IPS DF 4.7 (cell line): ENCODE measurements at regions not wholly inside any gene's neighbourhood (a gene's known extent, or its start where the extent isn't known, plus 50 kb on each side); places are given as distances from the start of the nearest gene placed in this dataset.
"Not testable (repeated sequence)": the region's sequence is repeated elsewhere in the genome, so short reads cannot be mapped to it uniquely, and the experiment has no call there.

ENCODE experiments used
- DNase-seq: peaks from one replicate; pipeline ENCODE4 v3.0.0-alpha.2; 2013; ENCODE audit warnings: low spot score; ENCODE audit errors: extremely low read depth

DNA sequence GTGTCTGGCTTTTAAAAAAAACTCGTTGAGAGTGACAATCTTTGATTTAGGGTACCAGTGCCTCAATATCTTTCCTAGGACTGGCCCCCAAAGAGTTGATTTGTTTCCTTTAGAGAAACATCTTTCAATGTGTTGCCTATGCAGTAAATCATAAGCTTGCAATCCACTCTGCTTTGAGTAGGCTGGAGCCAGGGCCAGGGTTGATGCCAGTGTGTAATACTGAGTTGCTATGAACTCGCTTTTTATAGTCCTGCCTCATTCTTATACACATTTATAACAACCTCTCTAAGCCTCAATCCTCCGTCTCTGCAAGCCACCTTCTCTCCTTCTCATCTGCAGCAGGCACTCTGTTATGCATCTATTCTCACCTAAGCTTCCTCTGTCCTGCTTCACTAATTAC lies 674.9 kb upstream of the POM121L12 start:
- DNase-seq: no peak

DNA sequence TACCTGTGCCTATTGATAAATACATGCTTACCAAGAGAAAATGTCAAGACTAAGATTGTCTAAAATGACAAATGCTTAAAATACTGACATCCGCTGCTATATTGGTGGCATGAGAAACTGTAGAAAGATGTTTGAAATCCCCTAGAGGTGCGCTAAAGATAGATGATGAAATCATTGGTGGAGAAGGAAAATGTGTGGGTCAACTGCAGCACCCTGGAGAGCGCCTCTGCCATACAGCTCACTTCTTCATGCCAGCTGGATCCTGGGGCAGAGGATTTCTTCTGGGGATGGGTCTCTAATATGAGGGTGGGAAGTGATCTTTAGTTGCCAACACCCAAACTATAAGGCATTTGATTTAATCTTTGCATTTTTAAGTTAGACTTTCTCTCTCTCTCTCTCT lies 680.4 kb upstream of the POM121L12 start:
- DNase-seq: peak; percentile 5

DNA sequence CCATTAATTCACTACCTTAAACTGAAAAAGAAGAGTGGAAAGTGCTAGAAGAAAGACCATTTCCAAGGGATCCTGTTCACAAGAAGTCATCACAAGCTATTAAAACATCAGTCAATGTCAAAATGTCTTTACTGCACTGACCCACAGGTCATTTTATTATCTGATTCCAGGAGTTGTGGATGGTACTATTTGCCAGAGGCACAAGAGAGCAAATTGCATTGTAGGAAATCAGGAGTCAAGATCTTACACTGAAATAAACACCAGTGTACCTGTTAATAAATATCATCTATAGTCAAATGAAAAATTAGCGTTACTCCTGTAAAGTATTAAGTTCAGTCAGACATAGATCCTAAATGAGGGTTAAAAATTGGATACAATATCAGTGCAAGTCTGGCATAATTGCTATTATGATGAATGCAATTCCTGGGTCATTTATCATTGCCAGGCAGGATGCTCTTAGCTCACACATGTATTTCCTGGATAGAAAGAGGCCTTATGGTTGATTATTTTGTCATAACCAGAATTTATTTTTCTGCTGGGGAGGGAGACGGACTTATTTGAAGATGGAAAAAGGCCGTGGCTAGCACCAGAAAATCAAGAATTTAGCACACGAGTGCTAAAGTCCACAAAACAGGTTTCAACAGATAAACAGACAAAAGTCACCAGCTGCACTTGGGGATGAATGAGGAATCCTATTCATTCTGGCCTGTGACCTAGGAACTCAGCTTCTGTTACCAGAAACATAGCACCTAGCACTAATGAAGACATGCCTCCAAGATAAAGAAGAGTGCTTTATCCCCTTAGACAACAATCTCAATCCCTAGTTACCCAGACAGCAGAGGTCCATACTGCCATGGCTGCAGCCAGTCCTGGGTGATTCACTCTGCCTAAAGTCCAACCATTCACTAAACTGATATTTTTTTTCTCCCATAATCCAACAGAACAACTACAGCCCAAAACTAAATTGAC lies 683.1 kb upstream of the POM121L12 start:
- DNase-seq: no peak

DNA sequence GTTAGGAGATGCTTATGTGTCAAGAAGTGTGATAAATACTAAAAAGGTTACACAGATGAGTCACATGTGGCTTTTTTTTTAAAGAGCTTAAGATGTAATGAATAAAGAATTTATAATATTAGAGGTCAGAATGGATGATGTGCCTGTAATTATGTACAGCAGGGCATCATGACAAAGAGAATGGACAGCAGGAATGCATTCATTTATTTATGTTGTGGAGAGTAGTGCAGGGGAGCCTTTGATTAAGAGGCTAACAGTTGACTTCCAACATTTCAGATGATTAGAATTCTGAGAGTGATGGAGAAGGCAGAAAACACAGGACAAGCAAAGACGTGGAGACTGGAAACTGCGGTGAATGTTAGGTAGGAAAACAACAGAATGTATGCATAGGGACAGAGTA lies 691.4 kb upstream of the POM121L12 start:
- no peak for DNase-seq

DNA sequence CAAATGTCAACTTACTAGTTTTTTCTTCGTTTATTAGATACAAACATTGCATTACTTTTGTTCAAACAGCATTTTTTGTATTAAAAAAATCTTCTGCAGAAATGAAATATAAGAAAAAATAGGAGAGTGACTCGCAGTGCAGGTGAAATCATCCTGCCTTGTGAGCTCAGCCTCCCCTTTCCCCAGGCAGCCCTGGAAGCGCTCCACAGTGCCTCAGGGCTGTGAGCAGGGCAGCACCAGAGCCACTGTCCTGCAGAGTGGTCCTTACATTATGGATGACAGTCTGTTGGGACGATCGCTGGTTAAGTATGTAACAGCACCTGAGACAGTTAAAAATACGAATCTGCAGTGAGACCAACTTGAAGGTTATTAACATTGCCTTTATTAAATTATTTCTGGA lies 695.4 kb upstream of the POM121L12 start:
- DNase-seq: no peak

DNA sequence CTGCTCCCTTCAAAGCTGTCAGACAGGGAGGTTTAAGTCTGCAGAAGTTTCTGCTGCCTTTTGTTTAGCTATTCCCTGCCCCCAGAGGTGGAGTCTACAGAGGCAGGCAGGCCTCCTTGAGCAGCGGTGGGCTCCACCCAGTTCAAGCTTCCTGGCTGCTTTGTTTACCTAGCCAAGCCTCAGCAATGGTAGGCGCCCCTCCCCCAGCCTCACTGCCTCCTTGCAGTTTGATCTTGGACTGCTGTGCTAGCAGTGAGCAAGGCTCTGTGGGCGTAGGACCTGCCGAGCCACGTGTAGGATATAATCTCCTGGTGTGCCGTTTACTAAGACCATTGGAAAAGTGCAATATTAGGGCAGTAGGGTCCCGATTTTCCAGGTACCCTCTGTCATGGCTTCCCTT lies 707.1 kb upstream of the POM121L12 start:
- not testable (repeated sequence) for DNase-seq

DNA sequence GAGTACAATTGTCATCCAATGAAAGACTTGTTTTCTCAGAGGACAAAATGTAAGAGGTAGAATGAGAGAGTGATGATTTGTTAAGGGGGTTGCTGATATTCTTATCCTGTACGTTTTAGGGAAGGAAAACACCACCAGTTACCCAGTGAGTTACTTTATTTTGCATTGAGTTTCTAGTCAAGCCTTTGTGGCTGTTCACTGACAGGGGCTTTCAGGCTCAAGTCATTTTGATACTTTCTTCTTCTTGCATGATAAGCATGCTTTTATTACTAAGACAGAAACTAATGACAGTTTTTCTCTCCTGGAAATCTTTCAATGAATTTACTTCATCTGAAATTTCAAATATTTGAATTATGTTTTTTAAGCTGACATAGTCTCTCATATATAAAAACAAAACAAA lies 710.2 kb upstream of the POM121L12 start:
- DNase-seq: no peak

DNA sequence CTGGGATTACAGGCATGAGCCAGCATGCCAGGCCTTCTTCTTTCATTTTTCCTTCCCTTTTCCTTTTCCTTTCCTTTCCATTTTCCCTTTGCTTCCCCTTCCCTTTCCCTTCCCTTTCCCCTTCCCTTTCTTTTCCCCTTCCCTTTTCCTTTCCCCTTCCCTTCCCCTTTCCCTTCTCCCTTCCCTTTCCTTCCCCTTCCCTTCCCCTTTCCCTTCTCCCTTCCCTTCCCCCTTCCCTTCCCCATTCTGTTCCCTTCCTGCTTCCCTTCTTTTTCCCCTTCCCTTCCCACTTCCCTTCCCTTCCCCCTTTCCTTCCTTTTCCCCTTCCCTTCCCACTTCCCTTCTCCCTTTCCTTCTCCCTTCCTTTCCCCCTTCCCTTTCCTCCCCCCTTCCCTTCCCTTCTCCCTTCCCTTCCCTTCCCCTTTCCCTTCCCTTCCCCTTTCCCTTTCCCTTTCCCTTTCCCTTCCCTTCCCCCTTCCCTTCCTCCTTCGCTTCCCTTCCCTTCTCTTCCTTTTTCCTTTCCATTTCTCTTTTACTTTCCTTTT lies 712.2 kb upstream of the POM121L12 start:
- no peak for DNase-seq

DNA sequence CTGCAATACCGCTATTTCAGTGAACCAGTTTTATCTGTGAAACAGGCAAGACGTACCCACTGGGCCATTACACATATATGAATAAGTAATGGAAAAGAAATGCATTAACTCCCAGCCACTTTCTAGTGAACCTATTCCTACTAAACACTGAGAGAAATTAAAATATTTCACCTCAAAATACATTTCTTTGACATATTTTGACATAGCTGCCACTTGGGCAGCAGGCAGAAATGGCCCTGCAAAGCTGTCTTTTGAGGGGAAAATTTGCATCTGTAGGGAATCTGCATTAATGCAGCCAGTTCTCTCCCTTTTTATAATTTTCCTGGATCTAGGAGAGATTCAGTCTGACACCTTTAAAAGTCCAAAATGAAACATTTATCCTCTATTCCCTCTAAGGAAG lies 714.8 kb upstream of the POM121L12 start:
- DNase-seq: no peak

DNA sequence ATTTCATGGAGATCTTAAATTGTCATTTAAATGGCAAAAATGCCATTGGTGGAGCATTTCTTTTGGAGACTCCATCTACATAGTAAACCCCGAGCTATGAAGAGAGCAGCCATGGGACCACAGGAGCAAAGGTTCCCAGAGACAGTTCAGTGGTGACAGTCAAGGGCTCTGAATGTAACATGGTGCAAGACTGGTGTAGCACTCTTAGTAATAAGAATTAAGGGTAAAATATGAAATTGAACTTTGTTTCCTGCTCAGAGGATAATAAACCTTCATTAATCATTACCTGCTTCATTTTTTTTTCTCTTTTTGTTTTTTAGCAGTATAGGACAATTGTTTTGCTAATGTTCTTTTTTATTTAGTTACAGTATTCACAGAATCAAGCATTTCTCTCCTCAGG lies 717.5 kb upstream of the POM121L12 start:
- DNase-seq: no peak

DNA sequence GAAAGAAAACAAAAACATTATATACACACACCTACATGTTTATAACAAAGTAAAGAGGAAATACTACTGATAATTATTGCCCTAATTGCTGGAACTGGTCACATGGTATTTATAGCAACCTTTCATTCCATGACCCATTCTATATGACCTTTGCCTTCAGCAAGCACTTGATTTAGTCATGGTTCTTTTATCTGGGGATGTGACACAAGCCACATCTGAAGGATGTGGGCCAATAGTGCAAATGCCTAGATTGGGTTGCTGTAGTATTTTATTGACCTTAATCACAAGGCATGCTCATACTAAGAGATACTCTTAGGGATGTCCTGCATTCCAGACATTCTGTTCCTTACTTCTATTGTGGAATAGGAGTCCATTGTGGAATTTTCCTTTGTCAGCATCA lies 723.5 kb upstream of the POM121L12 start:
- DNase-seq: no peak

DNA sequence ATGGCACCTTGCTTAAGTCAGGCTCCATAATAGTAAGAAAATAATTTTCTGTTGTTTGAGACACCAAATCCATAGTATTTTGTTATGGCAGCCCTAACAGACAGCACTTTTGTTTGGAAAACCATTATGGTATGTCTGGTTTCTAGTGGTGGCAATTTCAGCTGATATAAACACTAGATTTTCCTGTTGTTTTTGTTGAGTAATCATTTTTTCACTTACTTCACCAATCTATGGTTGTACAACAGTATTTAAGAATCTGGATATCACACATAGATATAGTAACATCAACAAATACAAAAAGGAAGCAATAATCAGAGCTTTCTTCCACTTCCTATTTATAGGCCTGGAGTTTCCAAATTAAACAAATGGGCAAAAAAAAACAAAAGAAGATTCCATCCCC lies 725.8 kb upstream of the POM121L12 start:
- no peak for DNase-seq

DNA sequence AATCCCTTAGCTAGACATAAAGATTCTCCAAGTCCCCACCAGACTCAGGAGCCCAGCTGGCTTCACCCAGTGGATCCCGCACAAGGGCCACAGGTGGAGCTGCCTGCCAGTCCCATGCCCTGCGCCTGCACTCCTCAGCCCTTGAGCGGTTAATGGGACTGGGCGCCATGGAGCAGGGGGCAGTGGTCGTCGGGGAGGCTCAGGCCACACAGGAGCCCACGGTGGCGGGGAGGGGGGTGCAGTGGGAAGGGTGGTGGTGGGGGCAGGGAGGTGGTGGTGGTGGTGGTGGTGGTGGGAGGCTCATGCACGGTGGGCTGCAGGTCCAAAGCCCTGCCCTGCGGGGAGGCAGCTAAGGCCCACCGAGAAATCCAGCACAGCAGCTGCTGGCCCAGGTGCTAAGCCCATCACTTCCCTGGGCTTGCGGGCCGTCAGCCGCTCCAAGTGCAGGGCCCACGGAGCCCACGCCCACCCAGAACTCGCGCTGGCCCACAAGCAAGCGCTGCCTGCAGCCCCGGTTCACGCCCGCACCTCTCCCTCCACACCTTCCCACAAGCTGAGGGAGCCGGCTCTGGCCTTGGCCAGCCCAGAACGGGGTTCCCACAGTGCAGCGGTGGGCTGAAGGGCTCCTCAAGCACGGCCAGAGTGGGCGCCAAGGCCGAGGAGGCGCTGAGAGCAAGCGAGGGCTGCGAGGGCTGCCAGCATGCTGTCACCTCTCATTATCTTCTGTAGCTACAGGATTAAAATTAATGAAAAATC lies 732.5 kb upstream of the POM121L12 start:
- DNase-seq: no peak

DNA sequence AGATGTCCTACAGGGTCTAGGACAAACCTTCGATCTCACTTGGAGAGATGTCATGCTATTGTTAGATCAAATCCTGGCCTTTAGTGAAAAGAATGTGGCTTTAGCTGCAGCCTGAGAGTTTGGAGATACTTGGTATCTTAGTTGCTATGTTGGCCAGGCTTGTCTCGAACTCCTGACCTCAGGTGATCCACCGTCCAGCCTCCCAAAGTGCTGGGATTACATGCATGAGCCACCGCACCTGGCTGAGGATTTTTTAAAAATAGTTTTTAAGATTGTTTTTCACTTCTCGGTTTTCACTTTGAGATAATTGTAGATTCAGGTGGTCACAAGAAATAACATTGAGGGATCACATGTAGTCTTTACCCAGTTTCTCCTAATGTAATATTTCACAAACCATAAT lies 738.3 kb upstream of the POM121L12 start:
- DNase-seq: no peak

DNA sequence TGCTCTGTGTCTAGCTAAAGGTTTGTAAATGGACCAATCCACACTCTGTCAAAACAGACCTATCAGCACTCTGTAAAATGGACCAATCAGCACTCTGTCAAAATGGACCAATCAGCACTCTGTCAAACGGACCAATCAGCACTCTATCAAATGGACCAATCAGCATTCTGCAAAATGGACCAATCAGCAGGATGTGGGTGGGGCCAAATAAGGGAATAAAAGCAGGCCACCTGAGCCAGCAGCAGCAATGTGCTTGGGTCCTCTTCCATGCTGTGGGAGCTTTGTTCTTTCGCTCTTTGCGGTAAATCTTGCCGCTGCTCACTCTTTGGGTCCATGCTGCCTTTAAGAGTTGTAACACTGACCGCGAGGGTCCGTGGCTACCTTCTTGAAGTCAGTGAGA lies 740.5 kb upstream of the POM121L12 start:
- no peak for DNase-seq

DNA sequence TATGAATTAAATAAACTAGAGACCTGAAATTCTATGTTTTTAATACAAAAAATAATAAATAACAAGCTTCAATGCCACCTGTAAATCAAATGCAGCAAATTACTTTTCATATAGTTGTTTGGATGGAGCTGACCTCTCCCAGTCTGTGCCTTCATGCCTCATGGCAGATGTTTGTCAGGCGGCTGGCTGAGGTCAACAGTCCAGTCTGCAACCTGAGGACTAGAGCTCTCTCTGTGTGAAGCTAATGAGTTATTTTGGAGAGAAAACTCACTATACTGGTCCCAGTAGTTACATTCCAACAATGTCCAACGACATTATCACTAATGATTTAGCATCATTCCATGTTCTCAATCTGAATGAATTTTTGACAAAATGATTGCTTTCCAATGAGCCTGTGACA lies 746.2 kb upstream of the POM121L12 start:
- DNase-seq: no peak

DNA sequence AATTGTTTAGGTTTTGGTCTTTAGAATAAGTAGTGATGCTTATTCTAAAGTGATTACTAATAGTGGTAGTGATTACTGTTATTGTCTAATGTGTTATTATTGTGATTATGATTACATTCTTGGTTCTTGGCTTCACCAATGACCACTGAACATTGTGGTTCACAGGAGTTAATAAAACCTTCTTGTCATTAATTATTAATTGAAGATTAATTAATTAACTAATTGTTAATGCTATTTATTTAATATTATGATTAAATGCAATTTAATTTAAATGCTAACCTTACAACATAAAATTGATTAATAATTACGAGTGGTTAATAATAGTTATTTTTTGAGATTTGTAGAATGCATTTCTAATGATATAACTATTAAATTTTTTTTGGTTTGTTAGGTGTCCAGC lies 747.7 kb upstream of the POM121L12 start:
- no peak for DNase-seq

DNA sequence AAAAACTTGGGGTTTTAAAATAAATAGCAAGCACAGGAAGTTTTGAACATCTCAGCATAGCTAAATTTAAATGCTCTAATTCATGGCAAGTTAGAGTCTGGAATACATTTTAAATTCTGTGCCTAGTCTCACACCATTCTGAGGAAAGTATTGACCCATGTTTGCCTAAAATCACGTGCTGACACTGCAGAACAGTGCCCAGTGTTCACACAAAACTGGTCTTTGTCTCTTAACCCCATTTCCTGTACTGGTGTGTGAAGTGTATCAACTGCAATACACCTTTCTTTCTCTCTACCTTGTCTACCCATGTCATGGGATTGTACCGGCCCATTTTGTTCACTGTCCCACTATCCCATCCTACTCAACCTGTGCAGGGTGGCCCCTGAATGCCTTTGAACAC lies 749.7 kb upstream of the POM121L12 start:
- no peak for DNase-seq

DNA sequence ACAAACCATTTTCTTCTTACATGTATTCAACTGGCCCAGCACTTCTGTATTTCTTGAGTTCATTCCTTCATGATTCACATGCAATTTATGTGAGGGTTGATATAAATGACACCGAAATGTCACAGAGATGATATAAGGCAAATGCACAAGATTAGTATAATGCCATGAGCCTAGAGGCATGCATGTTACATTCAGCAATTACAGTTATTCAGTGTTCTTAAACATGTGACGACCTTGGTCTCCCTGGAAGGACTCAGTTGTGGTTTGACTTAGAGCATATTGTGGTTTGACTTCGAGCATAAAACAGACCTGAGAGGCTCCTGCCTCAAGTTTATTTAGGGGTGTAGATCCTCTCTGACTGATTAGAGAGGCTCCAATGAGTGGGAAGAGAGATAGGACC lies 752.1 kb upstream of the POM121L12 start:
- no peak for DNase-seq

DNA sequence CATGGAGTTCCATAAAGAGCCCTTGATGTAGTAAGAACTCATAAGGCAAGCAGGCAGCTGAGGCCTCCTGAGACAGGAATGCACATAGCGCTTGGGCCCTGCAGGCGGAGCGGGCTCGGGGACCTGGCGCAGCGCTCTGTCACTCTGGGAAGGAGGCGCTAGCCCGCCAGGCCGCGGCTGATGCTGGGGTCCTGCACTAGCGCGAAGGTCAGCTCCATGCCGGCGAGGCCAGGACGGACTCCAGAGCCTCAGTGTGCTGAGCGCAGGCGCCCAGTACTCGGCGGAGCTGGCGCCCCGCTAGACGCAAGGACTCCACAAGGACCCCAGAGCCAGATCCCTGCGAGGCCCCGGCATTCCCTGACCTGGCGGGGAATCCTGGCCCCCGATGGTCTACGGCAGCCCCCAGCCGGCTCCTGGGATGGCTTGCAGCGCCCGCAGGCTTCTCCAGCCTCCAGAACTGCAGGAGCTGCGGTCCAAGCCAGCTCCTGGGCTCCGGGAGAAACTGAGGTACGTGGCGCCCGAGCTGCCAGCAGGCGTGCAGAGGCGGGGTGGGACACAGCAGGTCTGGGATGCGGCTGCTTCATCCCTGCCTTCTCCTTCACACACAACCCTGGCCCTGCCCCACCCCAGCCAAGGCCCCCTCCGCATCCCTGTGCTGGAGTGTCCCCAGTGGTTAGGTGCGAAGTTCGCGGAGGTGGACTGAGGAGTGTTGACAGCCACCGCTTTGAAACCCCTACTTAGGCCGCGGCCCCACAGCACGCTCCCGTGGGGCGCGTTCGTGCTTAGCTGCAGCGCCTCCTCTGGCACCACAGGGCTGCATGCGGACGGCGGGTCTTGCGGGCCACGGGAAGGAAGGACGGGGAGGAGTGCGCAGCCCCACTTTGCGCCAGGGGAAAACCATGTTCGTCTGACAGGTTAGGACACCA lies 761.5 kb upstream of the POM121L12 start:
- no peak for DNase-seq

DNA sequence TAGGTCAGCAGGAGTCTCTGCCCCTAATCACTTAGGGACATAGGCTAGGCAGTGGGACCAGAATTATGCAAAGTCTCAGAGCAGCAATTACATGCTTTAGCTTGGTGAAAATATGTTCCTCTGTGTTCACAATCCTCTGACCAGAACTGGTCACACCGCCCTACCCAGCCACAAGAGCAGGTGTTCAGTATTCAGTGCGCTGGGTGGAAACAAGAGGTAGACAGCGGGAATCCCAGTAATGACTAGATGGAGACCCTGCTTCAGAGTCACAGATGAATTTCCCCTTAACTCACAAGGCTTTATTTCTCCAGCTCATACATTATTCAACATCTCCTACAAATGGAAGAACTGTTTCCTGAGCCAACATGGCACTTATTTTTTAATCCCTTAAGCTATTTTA lies 763.7 kb upstream of the POM121L12 start:
- DNase-seq: no peak
